Endodermal cell (in vitro differentiated cells): ENCODE measurements at regions not wholly inside any gene's neighbourhood (a gene's known extent, or its start where the extent isn't known, plus 50 kb on each side); places are given as distances from the start of the nearest gene placed in this dataset.

ENCODE experiments used
- DNase-seq: peaks from one replicate; pipeline ENCODE4 v3.0.0-alpha.2; 2017
- H3K27ac ChIP-seq: 2 replicates; pipeline ENCODE4 v1.5.1; 2013; ENCODE audit warnings: mild to moderate bottlenecking, low read depth, low read length, moderate library complexity
- H3K27me3 ChIP-seq: 2 replicates; pipeline ENCODE4 v1.6.1; 2013; ENCODE audit warnings: mild to moderate bottlenecking, low read length, moderate library complexity; ENCODE audit not compliant: insufficient read depth, control insufficient read depth, poor library complexity, severe bottlenecking
- H3K36me3 ChIP-seq: 2 replicates; pipeline ENCODE4 v1.7.0; 2013; ENCODE audit warnings: mild to moderate bottlenecking, low read length, moderate library complexity; ENCODE audit not compliant: control insufficient read depth, insufficient read depth
- H3K4me1 ChIP-seq: one replicate; pipeline ENCODE4 v1.7.0; 2013; ENCODE audit warnings: low read length; ENCODE audit not compliant: control insufficient read depth, insufficient read depth
- H3K4me3 ChIP-seq: 2 replicates; pipeline ENCODE4 v1.5.1; 2013; ENCODE audit warnings: mild to moderate bottlenecking, low read length, moderate library complexity
- H3K9ac ChIP-seq: 2 replicates; pipeline ENCODE4 v1.6.1; 2013; ENCODE audit warnings: mild to moderate bottlenecking, low read length, moderate library complexity; ENCODE audit not compliant: poor library complexity, severe bottlenecking; ENCODE audit errors: extremely low read depth
- H3K9me3 ChIP-seq: 2 replicates; pipeline ENCODE4 v1.6.1; 2013; ENCODE audit warnings: mild to moderate bottlenecking, low read length, moderate library complexity; ENCODE audit not compliant: control insufficient read depth
- H3K27ac Mint-ChIP-seq: 2 replicates; pipeline ENCODE4 v1.8.0; 2020; ENCODE audit warnings: mixed read lengths
- H3K27me3 Mint-ChIP-seq: 2 replicates; pipeline ENCODE4 v1.8.0; 2021; ENCODE audit warnings: mild to moderate bottlenecking, mixed read lengths; ENCODE audit not compliant: insufficient read depth
- H3K36me3 Mint-ChIP-seq: 2 replicates; pipeline ENCODE4 v1.8.0; 2020; ENCODE audit warnings: low read depth, mixed read lengths
- H3K4me1 Mint-ChIP-seq: 2 replicates; pipeline ENCODE4 v1.8.0; 2020; ENCODE audit warnings: mixed read lengths
- H3K4me3 Mint-ChIP-seq: 2 replicates; pipeline ENCODE4 v1.8.0; 2020; ENCODE audit warnings: mild to moderate bottlenecking, moderate library complexity, mixed read lengths
- H3K9me3 Mint-ChIP-seq: 2 replicates; pipeline ENCODE4 v1.8.0; 2020; ENCODE audit warnings: mild to moderate bottlenecking, mixed read lengths
- WGBS, 2 experiments: methylation state at CpG; one replicate each; pipeline versions ENCODE4 v1.1.5 to v1.1.7; 2013; ENCODE audit warnings: missing lambda C conversion rate in 2 of 2, mixed read lengths in 1 of 2; ENCODE audit not compliant: insufficient coverage in 1 of 2, insufficient read length in 1 of 2; 5-methylcytosine and 5-hydroxymethylcytosine counted together
- TF ChIP-seq, protein P1 (sequence below): fragments of 200-600 bp; sonication (generic); conservative IDR thresholded peaks from 2 replicates; pipeline ENCODE4 v1.5.0; 2021; ENCODE audit warnings: antibody characterized with exemption, mild to moderate bottlenecking

DNA sequence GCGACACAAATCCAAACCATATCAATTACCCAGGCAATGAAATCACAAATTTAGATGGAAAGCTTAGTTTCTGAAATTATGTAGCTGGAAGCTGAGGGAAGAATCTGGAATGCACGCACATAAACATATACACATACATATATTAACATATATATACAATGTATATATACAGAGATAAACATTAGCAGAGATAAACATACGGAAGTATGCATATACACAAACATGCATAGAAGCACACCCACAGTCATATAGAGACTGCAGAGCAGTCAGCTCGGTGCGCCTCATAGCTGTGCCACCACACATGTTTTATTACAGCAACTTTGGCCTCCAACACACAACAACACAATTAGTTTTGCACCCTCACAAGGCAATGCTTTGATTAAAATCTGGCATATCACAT, 288.1 kb downstream of the TEX29 start:
- Mint-ChIP-seq H3K27me3 (peaks cover 1% of the 10 kb centered on the region), H3K36me3 (no peaks in the 10 kb centered on the region), H3K4me1 (no peaks in the 10 kb centered on the region), H3K27ac (no peak overlapping the region), H3K4me3 (no peak overlapping the region), H3K9me3 (peaks cover 3% of the 10 kb centered on the region)
- Histone ChIP-seq H3K27ac (no peak overlapping the region), H3K27me3 (no peaks in the 10 kb centered on the region), H3K4me3 (no peak overlapping the region), H3K9ac (no peak overlapping the region), H3K36me3 (no peaks in the 10 kb centered on the region), H3K9me3 (no peaks in the 10 kb centered on the region), H3K4me1 (no peaks in the 10 kb centered on the region)
- TF ChIP-seq, protein P1, sequence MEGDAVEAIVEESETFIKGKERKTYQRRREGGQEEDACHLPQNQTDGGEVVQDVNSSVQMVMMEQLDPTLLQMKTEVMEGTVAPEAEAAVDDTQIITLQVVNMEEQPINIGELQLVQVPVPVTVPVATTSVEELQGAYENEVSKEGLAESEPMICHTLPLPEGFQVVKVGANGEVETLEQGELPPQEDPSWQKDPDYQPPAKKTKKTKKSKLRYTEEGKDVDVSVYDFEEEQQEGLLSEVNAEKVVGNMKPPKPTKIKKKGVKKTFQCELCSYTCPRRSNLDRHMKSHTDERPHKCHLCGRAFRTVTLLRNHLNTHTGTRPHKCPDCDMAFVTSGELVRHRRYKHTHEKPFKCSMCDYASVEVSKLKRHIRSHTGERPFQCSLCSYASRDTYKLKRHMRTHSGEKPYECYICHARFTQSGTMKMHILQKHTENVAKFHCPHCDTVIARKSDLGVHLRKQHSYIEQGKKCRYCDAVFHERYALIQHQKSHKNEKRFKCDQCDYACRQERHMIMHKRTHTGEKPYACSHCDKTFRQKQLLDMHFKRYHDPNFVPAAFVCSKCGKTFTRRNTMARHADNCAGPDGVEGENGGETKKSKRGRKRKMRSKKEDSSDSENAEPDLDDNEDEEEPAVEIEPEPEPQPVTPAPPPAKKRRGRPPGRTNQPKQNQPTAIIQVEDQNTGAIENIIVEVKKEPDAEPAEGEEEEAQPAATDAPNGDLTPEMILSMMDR = no peak
- 94% methylated on average over 3 of the region's 5 CpGs; no CpG with 5 or more reads in 1 of the 2 experiments for WGBS, 2 experiments
- no peak for DNase-seq

DNA sequence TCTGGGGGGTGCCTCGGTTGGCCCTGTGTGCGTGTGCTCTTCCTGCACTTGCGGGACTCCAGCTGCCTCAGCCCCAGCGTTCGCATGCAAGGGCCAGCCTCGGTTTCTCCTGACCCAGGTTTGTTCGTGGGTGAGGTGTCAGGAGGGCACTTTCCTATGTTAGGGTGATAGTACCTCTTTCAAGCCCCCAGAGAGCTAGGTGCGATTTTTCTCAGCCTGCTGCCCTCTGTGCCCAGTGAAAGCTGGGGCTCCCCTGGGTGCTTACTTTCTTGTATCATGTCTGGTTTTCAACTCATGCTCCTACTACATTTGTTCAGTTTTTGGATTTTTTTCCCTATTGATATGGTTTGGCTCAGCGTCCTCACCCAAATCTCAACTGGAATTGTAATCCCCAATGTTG, 289.2 kb downstream of the TEX29 start:
- no peak overlapping the region for H3K9ac ChIP-seq
- Mint-ChIP-seq H3K4me3 (no peak overlapping the region), H3K4me1 (no peaks in the 10 kb centered on the region), H3K9me3 (peaks cover 3% of the 10 kb centered on the region), H3K27me3 (peaks cover 1% of the 10 kb centered on the region), H3K36me3 (no peaks in the 10 kb centered on the region), H3K27ac (no peak overlapping the region)
- no peaks in the 10 kb centered on the region for H3K4me1 ChIP-seq
- H3K27me3 ChIP-seq = no peaks in the 10 kb centered on the region
- H3K27ac ChIP-seq = no peak overlapping the region
- no peak overlapping the region for H3K4me3 ChIP-seq
- H3K9me3 ChIP-seq = no peaks in the 10 kb centered on the region
- TF ChIP-seq, protein P1 = no peak
- WGBS, 2 experiments = 94 to 95% methylated on average over 7 to 9 of the region's 9 CpGs
- no peak for DNase-seq
- H3K36me3 ChIP-seq = no peaks in the 10 kb centered on the region

DNA sequence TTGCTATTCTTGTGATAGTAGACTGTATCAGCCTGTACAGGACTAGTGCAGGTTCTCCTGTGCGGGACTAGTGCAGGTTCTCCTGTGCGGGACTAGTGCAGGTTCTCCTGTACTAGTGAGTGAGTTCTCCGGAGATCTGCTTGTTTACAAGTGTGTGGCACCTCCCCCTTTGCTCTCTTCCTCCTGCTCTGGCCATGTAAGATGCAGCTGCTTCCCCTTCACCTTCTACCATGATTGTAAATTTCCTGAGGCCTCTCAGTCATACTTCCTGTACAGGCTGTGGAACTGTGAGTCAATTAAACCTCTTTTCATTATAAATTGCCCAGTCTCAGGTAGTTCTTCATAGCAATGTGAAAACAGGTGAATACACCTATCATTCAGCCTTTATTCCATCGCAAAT, 289.6 kb downstream of the TEX29 start:
- Mint-ChIP-seq H3K27ac (no peak overlapping the region), H3K4me3 (no peak overlapping the region), H3K4me1 (no peaks in the 10 kb centered on the region), H3K36me3 (no peaks in the 10 kb centered on the region), H3K9me3 (peaks cover 3% of the 10 kb centered on the region), H3K27me3 (peaks cover 1% of the 10 kb centered on the region)
- DNase-seq = no peak
- WGBS, 2 experiments = 84 to 85% methylated on average over 3 to 4 of the region's 4 CpGs
- H3K4me3 ChIP-seq = no peak overlapping the region
- no peaks in the 10 kb centered on the region for H3K27me3 ChIP-seq
- H3K4me1 ChIP-seq = no peaks in the 10 kb centered on the region
- no peaks in the 10 kb centered on the region for H3K9me3 ChIP-seq
- TF ChIP-seq, protein P1 = no peak
- no peak overlapping the region for H3K9ac ChIP-seq
- no peaks in the 10 kb centered on the region for H3K36me3 ChIP-seq
- no peak overlapping the region for H3K27ac ChIP-seq
